ENCODE measurements at regions not wholly inside any gene's neighbourhood (a gene's known extent, or its start where the extent isn't known, plus 50 kb on each side); places are given as distances from the start of the nearest gene placed in this dataset.
A peak's percentile ranks its signal among the peaks of the same experiment; 100 is the strongest.
"Not testable (repeated sequence)": the region's sequence is repeated elsewhere in the genome, so short reads cannot be mapped to it uniquely, and the experiment has no call there.

DNA sequence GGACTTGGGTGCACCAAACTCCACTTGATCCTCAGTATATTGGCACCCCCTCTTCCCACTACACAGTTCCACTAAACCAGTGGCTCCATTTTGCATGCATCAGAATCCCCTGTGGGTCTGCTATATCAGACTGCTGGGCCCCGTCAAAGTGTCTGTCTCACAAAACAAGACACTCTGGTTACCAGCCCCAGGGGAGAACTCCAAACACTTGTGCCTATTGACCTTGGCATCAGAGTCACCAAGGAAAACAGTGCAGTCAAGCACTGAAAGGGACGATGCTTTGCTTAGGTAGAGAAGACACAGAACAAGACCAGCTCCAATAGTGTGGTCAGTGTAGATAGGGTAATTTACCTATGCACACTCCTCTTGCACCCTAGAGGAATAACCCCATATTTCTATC, 205.8 kb upstream of the RAI14 start:
- H3K4me3 Mint-ChIP-seq, result no peak overlapping the region
- peaks cover 5% of the 10 kb centered on the region for H3K4me1 Mint-ChIP-seq
- H3K27me3 Mint-ChIP-seq (ENCODE audit: low read depth, poor library complexity), result peaks cover 3% of the 10 kb centered on the region
- H3K27ac Mint-ChIP-seq, result no peak overlapping the region
- H3K9me3 Mint-ChIP-seq, result peaks cover 17% of the 10 kb centered on the region
- DNase-seq, result no peak
- H3K36me3 Mint-ChIP-seq (ENCODE audit: low read depth), result no peaks in the 10 kb centered on the region
- TF ChIP-seq, protein P1, sequence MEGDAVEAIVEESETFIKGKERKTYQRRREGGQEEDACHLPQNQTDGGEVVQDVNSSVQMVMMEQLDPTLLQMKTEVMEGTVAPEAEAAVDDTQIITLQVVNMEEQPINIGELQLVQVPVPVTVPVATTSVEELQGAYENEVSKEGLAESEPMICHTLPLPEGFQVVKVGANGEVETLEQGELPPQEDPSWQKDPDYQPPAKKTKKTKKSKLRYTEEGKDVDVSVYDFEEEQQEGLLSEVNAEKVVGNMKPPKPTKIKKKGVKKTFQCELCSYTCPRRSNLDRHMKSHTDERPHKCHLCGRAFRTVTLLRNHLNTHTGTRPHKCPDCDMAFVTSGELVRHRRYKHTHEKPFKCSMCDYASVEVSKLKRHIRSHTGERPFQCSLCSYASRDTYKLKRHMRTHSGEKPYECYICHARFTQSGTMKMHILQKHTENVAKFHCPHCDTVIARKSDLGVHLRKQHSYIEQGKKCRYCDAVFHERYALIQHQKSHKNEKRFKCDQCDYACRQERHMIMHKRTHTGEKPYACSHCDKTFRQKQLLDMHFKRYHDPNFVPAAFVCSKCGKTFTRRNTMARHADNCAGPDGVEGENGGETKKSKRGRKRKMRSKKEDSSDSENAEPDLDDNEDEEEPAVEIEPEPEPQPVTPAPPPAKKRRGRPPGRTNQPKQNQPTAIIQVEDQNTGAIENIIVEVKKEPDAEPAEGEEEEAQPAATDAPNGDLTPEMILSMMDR (IDR thresholded peaks at IDR 0.05), result no peak

DNA sequence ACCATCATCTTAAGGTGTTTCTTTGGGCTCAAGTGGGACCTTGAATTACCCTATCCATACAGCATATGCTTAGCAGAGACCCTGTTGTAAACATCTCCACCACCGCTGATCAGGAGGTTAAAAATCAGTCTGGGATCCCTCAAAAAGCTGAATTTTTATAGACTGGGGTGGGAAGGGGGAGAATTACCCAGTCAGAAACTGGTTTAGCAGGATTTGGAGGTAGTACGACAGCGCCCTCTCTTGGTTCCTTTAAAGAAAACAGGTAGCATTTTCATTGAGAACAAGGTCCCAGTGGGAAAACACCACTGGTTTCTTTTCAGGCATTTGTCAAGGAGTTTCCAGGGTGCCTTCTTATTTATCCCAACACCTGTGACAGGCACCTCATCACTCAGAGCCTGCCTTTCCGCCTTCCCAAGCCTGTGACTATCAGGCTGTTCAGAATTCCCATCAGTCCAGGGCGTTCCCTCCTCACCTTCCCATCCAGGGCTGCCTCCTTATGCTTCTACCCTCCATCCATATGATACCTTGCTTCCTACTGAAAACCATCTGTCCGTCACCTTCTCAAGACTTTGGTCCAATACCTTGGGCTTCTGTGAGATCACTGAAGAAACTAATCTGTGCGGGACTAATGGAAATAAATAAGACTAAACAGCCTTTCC, 203.8 kb upstream of the RAI14 start:
- H3K9me3 Mint-ChIP-seq, result peaks cover 9% of the 10 kb centered on the region
- no peak overlapping the region for H3K27ac Mint-ChIP-seq
- H3K27me3 Mint-ChIP-seq (ENCODE audit: low read depth, poor library complexity), result peaks cover 3% of the 10 kb centered on the region
- no peak for DNase-seq
- peaks cover 5% of the 10 kb centered on the region for H3K4me1 Mint-ChIP-seq
- TF ChIP-seq, protein P1 (IDR thresholded peaks at IDR 0.05), result peak; percentile 37
- no peak overlapping the region for H3K4me3 Mint-ChIP-seq
- no peaks in the 10 kb centered on the region for H3K36me3 Mint-ChIP-seq (ENCODE audit: low read depth)

DNA sequence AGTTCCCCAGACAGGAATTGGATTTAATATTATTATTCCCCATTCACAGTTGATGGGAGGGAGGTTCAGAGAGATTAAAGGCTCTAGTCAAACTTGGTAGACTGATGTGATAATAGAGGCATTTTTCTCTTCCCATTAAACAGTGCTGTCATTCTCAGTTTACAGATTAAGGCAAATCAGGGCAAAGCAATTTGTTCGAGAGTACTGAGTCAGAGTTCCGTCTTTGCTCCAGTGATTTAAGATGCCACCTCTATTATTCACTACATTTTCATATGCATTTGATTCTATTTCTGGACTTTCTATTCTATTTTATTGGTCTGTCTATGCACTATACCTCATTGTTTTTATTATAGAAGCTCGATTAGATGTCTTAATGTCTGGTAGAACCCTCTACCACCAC, 201.0 kb upstream of the RAI14 start:
- H3K27me3 Mint-ChIP-seq (ENCODE audit: low read depth, poor library complexity), result peaks cover 2% of the 10 kb centered on the region
- no peak for DNase-seq
- H3K27ac Mint-ChIP-seq, result no peak overlapping the region
- no peak overlapping the region for H3K4me3 Mint-ChIP-seq
- TF ChIP-seq, protein P1 (IDR thresholded peaks at IDR 0.05), result no peak
- H3K9me3 Mint-ChIP-seq, result peaks cover 25% of the 10 kb centered on the region
- H3K4me1 Mint-ChIP-seq, result no peaks in the 10 kb centered on the region
- H3K36me3 Mint-ChIP-seq (ENCODE audit: low read depth), result no peaks in the 10 kb centered on the region

DNA sequence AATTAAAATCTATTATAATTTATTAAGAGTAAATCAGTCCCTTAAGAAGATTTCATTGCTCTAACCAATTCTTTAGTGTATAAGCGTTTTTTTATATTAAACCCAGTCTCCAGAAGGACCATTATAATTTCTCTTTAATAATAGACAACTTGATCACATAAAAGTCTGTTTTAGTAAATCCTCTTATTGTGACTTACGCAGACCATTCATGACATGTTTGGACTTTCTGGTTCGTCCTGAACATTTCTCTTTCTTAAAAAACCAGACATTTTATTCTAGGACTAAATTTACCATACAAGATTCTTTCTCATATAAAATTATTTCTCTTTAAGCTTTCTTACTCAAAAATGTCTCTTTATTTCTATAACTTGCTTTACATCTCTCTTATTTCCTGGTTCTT, 196.2 kb upstream of the RAI14 start:
- Mint-ChIP-seq H3K4me3 (no peak overlapping the region), H3K27me3 (ENCODE audit: low read depth, poor library complexity) (no peaks in the 10 kb centered on the region), H3K27ac (no peak overlapping the region), H3K4me1 (no peaks in the 10 kb centered on the region), H3K36me3 (ENCODE audit: low read depth) (peaks cover 6% of the 10 kb centered on the region), H3K9me3 (peaks cover 49% of the 10 kb centered on the region)
- TF ChIP-seq, protein P1 (IDR thresholded peaks at IDR 0.05), result no peak
- DNase-seq, result no peak

DNA sequence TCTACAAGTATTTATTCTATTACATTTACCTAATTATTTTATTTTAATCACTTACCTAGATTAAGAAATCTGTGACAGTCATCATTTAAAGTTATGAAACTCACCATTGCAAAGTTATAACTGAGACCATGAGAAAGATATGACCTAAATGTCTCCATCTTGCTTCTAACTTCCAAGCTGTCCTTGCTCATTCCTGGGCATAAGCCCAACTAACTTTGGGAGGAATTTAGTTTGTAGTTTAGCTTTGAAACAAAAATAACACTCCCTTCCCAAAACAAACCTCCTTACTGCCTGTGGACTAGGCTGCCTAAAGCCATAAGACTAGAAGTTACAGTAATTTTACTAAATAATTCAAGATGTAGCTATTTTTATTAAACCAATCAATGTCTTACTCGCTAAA, 195.6 kb upstream of the RAI14 start:
- Mint-ChIP-seq H3K4me1 (no peaks in the 10 kb centered on the region), H3K4me3 (no peak overlapping the region), H3K27me3 (ENCODE audit: low read depth, poor library complexity) (no peaks in the 10 kb centered on the region), H3K9me3 (peaks cover 49% of the 10 kb centered on the region), H3K27ac (no peak overlapping the region), H3K36me3 (ENCODE audit: low read depth) (peaks cover 6% of the 10 kb centered on the region)
- DNase-seq, result no peak
- TF ChIP-seq, protein P1 (IDR thresholded peaks at IDR 0.05), result no peak

DNA sequence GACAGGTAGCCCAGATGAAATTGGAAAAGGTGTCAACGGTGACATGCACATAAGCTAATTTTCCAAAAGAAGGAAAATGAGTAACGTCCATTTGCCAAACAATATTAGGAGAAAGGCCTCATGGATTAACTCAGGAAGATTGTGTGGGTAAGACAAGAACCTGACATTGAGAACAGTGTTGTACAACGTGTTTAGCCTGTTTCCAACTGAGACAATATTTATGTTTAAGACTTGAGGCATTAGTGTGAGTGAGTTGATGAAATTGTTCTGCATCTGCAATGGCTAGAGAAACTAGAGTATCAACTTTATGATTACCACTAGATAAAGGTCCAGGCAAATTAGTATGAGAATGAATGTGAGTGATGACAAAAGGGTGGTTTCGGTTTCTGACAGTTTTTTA, 191.3 kb upstream of the RAI14 start:
- DNase-seq, result no peak
- Mint-ChIP-seq H3K36me3 (ENCODE audit: low read depth) (peaks cover 6% of the 10 kb centered on the region), H3K27ac (no peak overlapping the region), H3K4me1 (no peaks in the 10 kb centered on the region), H3K27me3 (ENCODE audit: low read depth, poor library complexity) (peaks cover 5% of the 10 kb centered on the region), H3K9me3 (peaks cover 33% of the 10 kb centered on the region), H3K4me3 (no peak overlapping the region)
- TF ChIP-seq, protein P1 (IDR thresholded peaks at IDR 0.05), result no peak

DNA sequence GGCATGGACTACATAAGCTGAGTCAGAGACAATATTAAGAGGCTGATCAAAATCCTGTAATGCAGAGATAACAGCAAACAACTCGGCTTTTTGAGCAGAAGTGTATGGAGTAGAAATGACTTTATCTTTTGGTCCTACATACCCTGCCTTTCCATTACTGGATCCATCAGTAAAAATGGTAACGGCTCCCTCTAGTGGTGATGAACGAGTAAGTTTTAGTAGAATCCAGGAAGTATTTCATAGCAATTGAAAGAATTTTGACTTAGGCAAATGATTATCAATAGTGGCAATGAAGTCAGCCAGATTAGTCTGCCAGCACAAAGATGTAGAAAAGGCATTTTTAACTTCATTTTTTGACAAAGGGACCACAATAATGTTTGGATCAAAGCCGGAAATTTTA, 190.8 kb upstream of the RAI14 start:
- not testable (repeated sequence) for H3K27me3 Mint-ChIP-seq (ENCODE audit: low read depth, poor library complexity); H3K4me1 Mint-ChIP-seq; H3K4me3 Mint-ChIP-seq; H3K36me3 Mint-ChIP-seq (ENCODE audit: low read depth); H3K27ac Mint-ChIP-seq
- peaks cover 32% of the 10 kb centered on the region for H3K9me3 Mint-ChIP-seq
- peak; percentile 27 for DNase-seq

DNA sequence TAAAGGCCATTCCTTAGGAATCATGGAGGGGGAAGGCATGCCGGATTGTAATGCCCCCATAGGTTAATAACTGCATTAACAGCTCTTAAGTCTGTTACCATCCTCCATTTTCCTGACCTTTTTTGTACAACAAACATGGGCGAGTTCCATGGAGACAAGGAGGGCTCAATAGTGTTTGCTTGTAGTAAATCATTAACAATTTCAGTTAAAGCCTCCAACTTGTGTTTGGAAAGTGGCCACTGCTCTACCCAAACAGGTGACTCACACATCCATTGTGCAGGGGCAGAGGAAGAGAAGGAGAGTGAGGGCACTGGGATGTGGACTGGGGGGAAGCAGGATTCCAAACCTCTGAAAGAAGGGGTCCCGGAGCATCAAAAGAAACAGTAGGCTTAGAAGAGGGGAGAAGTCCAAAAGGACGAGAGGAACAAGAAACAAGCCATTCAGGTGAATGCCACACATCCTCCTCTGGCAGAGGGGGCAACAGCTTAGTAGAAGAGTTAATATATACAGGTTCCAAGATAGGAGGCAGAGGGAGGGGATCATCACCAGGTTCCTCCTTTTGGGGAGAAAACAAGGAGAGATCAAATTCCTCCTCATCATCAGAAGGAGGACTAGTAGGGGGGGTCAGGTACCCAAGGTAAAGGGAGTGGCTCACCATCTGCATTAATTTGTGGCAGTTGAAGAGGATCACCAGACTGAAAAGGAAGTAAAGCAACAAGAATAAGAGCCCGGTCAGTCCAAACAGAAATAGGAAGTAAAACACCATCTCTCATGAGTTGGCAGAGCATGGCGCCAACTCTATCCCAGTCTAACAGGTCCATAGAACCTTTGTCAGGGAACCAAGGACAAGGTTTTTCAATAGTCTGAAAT, 189.4 kb upstream of the RAI14 start:
- H3K36me3 Mint-ChIP-seq (ENCODE audit: low read depth); H3K27me3 Mint-ChIP-seq (ENCODE audit: low read depth, poor library complexity); H3K4me1 Mint-ChIP-seq; H3K27ac Mint-ChIP-seq; DNase-seq; H3K4me3 Mint-ChIP-seq: not testable (repeated sequence)
- H3K9me3 Mint-ChIP-seq, result peaks cover 32% of the 10 kb centered on the region
